Vagina (tissue), 2 donors: ENCODE measurements at regions not wholly inside any gene's neighbourhood (a gene's known extent, or its start where the extent isn't known, plus 50 kb on each side); places are given as distances from the start of the nearest gene placed in this dataset.

ENCODE experiments used
- DNase-seq, 2 donors: peaks; one replicate each; pipeline ENCODE4 v3.0.0-alpha.2; 2017; ENCODE audit errors: extremely low spot score in 2 of 2
- H3K27ac ChIP-seq: fragments of 200-600 bp; sonication (generic); one replicate; pipeline ENCODE4 v1.5.1; 2019
- H3K27me3 ChIP-seq: fragments of 200-600 bp; sonication (generic); one replicate; pipeline ENCODE4 v1.5.1; 2019
- H3K36me3 ChIP-seq, 2 donors: fragments of 200-600 bp; sonication (generic); one replicate each; pipeline ENCODE4 v1.5.1; 2017 to 2019
- H3K4me1 ChIP-seq: fragments of 200-600 bp; sonication (generic); one replicate; pipeline ENCODE4 v1.5.1; 2019
- H3K4me3 ChIP-seq, 2 donors: fragments of 200-600 bp; sonication (generic); 1 replicate in 1 of 2; 2 replicates in 1 of 2; pipeline ENCODE4 v1.5.1; 2016 to 2019
- H3K9me3 ChIP-seq: fragments of 200-600 bp; sonication (generic); one replicate; pipeline ENCODE4 v1.5.1; 2019
- CTCF ChIP-seq, 3 experiments: fragments of 450-650 bp in 2 of 3; fragments of 200-600 bp in 1 of 3; sonication (generic) in 1 of 3; IDR thresholded peaks; one replicate each; pipeline ENCODE4 v1.5.1; 2017 to 2019; ENCODE audit warnings: antibody characterized with exemption in 3 of 3, mild to moderate bottlenecking in 2 of 3, moderate library complexity in 2 of 3
- POLR2A ChIP-seq, 2 donors: fragments of 450-650 bp; IDR thresholded peaks; one replicate each; pipeline ENCODE4 v1.6.1; 2017; ENCODE audit warnings: antibody characterized with exemption in 2 of 2, mild to moderate bottlenecking in 2 of 2, moderate library complexity in 2 of 2
- POLR2AphosphoS5 ChIP-seq, 2 donors: sonication (generic); formaldehyde crosslinking; IDR thresholded peaks; one replicate each; pipeline ENCODE4 v1.9.0; 2017; ENCODE audit warnings: antibody characterized with exemption in 2 of 2, mild to moderate bottlenecking in 2 of 2, low read depth in 1 of 2; ENCODE audit not compliant: insufficient read depth in 1 of 2
- intact Hi-C: fragments of 100-400 bp; cut with DNase I; formaldehyde crosslinking; loops from one replicate; pipeline ENCODE4 v1.15.1; 2023

- Histone ChIP-seq H3K9me3 (no peaks in the 10 kb centered on the region), H3K36me3 (no peaks in the 10 kb centered on the region), H3K4me1 (no peaks in the 10 kb centered on the region), H3K27me3 (no peaks in the 10 kb centered on the region), H3K4me3 (no peak overlapping the region), H3K27ac (no peak overlapping the region)
- intact Hi-C loops = no loop called here
- TF ChIP-seq POLR2AphosphoS5 (IDR thresholded peaks at IDR 0.05; ENCODE audit: insufficient read depth in 1 of 2, low read depth in 1 of 2) (no peak), CTCF (IDR thresholded peaks at IDR 0.05) (no peak), POLR2A (IDR thresholded peaks at IDR 0.05) (no peak)
- DNase-seq = no peak
Measured at GRCh38 chr4:95985791-95986550, 146.1 kb downstream of the PDHA2 start.

GRCh38 chr4:95987851-95988250 is 148.0 kb downstream of the PDHA2 start:
- no peak for DNase-seq
- H3K36me3 ChIP-seq = no peaks in the 10 kb centered on the region
- H3K9me3 ChIP-seq = no peaks in the 10 kb centered on the region
- TF ChIP-seq POLR2AphosphoS5 (IDR thresholded peaks at IDR 0.05; ENCODE audit: insufficient read depth in 1 of 2, low read depth in 1 of 2) (no peak), CTCF (IDR thresholded peaks at IDR 0.05) (no peak), POLR2A (IDR thresholded peaks at IDR 0.05) (no peak)
- H3K27ac ChIP-seq = no peak overlapping the region
- H3K27me3 ChIP-seq = no peaks in the 10 kb centered on the region
- H3K4me3 ChIP-seq = no peak overlapping the region
- intact Hi-C loops = no loop called here
- H3K4me1 ChIP-seq = no peaks in the 10 kb centered on the region

- TF ChIP-seq POLR2A (IDR thresholded peaks at IDR 0.05) (no peak), POLR2AphosphoS5 (IDR thresholded peaks at IDR 0.05; ENCODE audit: insufficient read depth in 1 of 2, low read depth in 1 of 2) (no peak), CTCF (IDR thresholded peaks at IDR 0.05) (no peak)
- Histone ChIP-seq H3K36me3 (no peaks in the 10 kb centered on the region), H3K4me1 (no peaks in the 10 kb centered on the region), H3K27me3 (no peaks in the 10 kb centered on the region), H3K27ac (no peak overlapping the region), H3K4me3 (no peak overlapping the region), H3K9me3 (no peaks in the 10 kb centered on the region)
- DNase-seq = no peak
- intact Hi-C loops = no loop called here
Measured at GRCh38 chr4:95998311-95998710, 158.4 kb downstream of the PDHA2 start.

GRCh38 chr4:96003951-96004740 is 164.3 kb downstream of the PDHA2 start:
- TF ChIP-seq CTCF (IDR thresholded peaks at IDR 0.05) (no peak), POLR2A (IDR thresholded peaks at IDR 0.05) (no peak), POLR2AphosphoS5 (IDR thresholded peaks at IDR 0.05; ENCODE audit: insufficient read depth in 1 of 2, low read depth in 1 of 2) (no peak)
- no peak for DNase-seq
- no peaks in the 10 kb centered on the region for H3K27me3 ChIP-seq

More at GRCh38 chr4:96003951-96004740, 164.3 kb downstream of the PDHA2 start:
- H3K27ac ChIP-seq = no peak overlapping the region
- intact Hi-C loops = no loop called here
- no peaks in the 10 kb centered on the region for H3K4me1 ChIP-seq
- no peak overlapping the region for H3K4me3 ChIP-seq
- no peaks in the 10 kb centered on the region for H3K9me3 ChIP-seq
- no peaks in the 10 kb centered on the region for H3K36me3 ChIP-seq
